GM23248 (cell line): ENCODE measurements at regions not wholly inside any gene's neighbourhood (a gene's known extent, or its start where the extent isn't known, plus 50 kb on each side); places are given as distances from the start of the nearest gene placed in this dataset.
"Not testable (repeated sequence)": the region's sequence is repeated elsewhere in the genome, so short reads cannot be mapped to it uniquely, and the experiment has no call there.

Experiments
- EZH2 ChIP-seq: fragments of 200-600 bp; sonication (generic); IDR thresholded peaks from 2 replicates; pipeline ENCODE4 v1.6.1; 2018; ENCODE audit warnings: antibody characterized with exemption, mild to moderate bottlenecking; ENCODE audit not compliant: insufficient read depth, poor library complexity, severe bottlenecking
- EZH2phosphoT487 ChIP-seq: fragments of 200-600 bp; sonication (generic); IDR thresholded peaks from 2 replicates; pipeline ENCODE4 v1.6.1; 2018; ENCODE audit warnings: antibody characterized with exemption, moderate library complexity, mild to moderate bottlenecking, low read depth; ENCODE audit not compliant: insufficient read depth

- TF ChIP-seq EZH2, EZH2phosphoT487: not testable (repeated sequence)
Measured at GRCh38 chr3:72643635-72644034, 204.6 kb downstream of the SHQ1 start.
